ENCODE measurements at regions not wholly inside any gene's neighbourhood (a gene's known extent, or its start where the extent isn't known, plus 50 kb on each side); places are given as distances from the start of the nearest gene placed in this dataset.

GRCh38 chr9:99305124-99305523, 83.0 kb downstream of the SEC61B start:
- H3K27me3 ChIP-seq (replicated peaks; ENCODE audit: insufficient read depth, low read depth, low read length, poor library complexity), result no peaks in the 10 kb centered on the region
- H3K9me3 ChIP-seq (ENCODE audit: low read depth, low read length, poor library complexity, severe bottlenecking), result no peaks in the 10 kb centered on the region
- no peaks in the 10 kb centered on the region for H3K4me1 ChIP-seq (ENCODE audit: insufficient read depth, low read length, poor library complexity, severe bottlenecking)
- BruUV-seq (replicated peaks), result no TSS peak
- DNase-seq (ENCODE audit: low spot score), result no peak
- intact Hi-C loops (cut with micrococcal nuclease; ENCODE audit: unreplicated experiment), result no loop called here
- CTCF ChIA-PET, result no interaction called here
- no peak overlapping the region for H3K27ac ChIP-seq (ENCODE audit: low read depth, low read length, poor library complexity, severe bottlenecking)
- no peaks in the 10 kb centered on the region for H3K36me3 ChIP-seq (ENCODE audit: insufficient read depth, low read length, poor library complexity, severe bottlenecking)
- H3K4me3 ChIP-seq (ENCODE audit: low read depth, low read length, poor library complexity, severe bottlenecking), result no peak overlapping the region
- TF ChIP-seq, protein P1, sequence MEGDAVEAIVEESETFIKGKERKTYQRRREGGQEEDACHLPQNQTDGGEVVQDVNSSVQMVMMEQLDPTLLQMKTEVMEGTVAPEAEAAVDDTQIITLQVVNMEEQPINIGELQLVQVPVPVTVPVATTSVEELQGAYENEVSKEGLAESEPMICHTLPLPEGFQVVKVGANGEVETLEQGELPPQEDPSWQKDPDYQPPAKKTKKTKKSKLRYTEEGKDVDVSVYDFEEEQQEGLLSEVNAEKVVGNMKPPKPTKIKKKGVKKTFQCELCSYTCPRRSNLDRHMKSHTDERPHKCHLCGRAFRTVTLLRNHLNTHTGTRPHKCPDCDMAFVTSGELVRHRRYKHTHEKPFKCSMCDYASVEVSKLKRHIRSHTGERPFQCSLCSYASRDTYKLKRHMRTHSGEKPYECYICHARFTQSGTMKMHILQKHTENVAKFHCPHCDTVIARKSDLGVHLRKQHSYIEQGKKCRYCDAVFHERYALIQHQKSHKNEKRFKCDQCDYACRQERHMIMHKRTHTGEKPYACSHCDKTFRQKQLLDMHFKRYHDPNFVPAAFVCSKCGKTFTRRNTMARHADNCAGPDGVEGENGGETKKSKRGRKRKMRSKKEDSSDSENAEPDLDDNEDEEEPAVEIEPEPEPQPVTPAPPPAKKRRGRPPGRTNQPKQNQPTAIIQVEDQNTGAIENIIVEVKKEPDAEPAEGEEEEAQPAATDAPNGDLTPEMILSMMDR (conservative IDR thresholded peaks at IDR 0.05; ENCODE audit: low read depth, low read length), result no peak
- TF ChIP-seq EZH2 (IDR thresholded peaks at IDR 0.05; ENCODE audit: borderline replicate concordance, low read depth, low read length, poor library complexity, severe bottlenecking), result no peak
- POLR2A ChIA-PET (ENCODE audit: low non-redundant PET), result no interaction called here

DNA sequence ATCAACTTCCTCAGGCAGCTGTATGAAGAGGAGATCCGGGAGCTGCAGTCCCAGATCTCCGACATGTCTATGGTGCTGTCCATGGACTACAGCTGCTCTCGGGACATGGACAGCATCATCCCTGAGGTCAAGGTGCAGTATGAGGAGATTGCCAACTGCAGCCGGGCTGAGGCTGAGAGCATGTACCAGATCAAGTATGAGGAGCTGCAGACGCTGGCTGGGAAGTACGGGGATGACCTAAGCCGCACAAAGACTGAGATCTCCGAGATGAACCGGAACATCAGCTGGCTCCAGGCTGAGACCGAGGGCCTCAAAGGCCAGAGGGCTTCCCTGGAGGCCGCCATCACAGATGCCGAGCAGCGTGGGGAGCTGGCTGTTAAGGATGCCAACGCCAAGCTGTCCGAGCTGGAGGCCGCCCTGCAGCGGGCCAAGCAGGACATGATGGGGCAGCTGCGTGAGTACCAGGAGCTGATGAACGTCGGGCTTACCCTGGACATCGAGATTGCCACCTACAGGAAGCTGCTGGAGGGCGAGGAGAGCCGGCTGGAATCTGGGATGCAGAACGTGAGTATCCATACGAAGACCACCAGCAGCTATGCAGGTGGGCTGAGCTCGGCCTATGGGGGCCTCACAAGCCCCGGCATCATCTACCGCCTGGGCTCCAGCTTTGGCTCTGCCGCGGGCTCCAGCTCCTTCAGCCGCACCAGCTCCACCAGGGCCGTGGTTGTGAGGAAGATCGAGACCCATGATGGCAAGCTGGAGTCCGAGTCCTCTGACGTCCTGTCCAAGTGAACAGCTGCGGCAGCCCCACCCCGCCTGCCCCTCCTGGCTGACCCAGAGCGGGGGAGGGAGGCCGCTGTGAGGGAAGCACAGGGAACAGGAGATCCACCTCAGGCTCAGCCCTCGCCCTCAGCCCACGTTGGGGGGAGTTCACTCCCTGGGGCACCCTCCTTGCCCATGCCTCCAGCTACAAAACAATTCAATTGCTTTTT, 84.0 kb downstream of the SEC61B start:
- Histone ChIP-seq H3K4me3 (ENCODE audit: low read depth, low read length, poor library complexity, severe bottlenecking) (no peak overlapping the region), H3K9me3 (ENCODE audit: low read depth, low read length, poor library complexity, severe bottlenecking) (no peaks in the 10 kb centered on the region), H3K27me3 (replicated peaks; ENCODE audit: insufficient read depth, low read depth, low read length, poor library complexity) (no peaks in the 10 kb centered on the region), H3K36me3 (ENCODE audit: insufficient read depth, low read length, poor library complexity, severe bottlenecking) (no peaks in the 10 kb centered on the region), H3K4me1 (ENCODE audit: insufficient read depth, low read length, poor library complexity, severe bottlenecking) (no peaks in the 10 kb centered on the region), H3K27ac (ENCODE audit: low read depth, low read length, poor library complexity, severe bottlenecking) (no peak overlapping the region)
- intact Hi-C loops (cut with micrococcal nuclease; ENCODE audit: unreplicated experiment), result no loop called here
- ChIA-PET POLR2A (ENCODE audit: low non-redundant PET) (no interaction called here), CTCF (no interaction called here)
- BruUV-seq (replicated peaks), result no TSS peak
- TF ChIP-seq, protein P1 (conservative IDR thresholded peaks at IDR 0.05; ENCODE audit: low read depth, low read length), result no peak
- no peak for TF ChIP-seq EZH2 (IDR thresholded peaks at IDR 0.05; ENCODE audit: borderline replicate concordance, low read depth, low read length, poor library complexity, severe bottlenecking)
- no peak for DNase-seq (ENCODE audit: low spot score)

GRCh38 chr9:99307851-99308250, 85.8 kb downstream of the SEC61B start:
- intact Hi-C loops (cut with micrococcal nuclease; ENCODE audit: unreplicated experiment), result no loop called here
- Histone ChIP-seq H3K27ac (ENCODE audit: low read depth, low read length, poor library complexity, severe bottlenecking) (no peak overlapping the region), H3K4me3 (ENCODE audit: low read depth, low read length, poor library complexity, severe bottlenecking) (no peak overlapping the region), H3K9me3 (ENCODE audit: low read depth, low read length, poor library complexity, severe bottlenecking) (no peaks in the 10 kb centered on the region), H3K27me3 (replicated peaks; ENCODE audit: insufficient read depth, low read depth, low read length, poor library complexity) (no peaks in the 10 kb centered on the region), H3K4me1 (ENCODE audit: insufficient read depth, low read length, poor library complexity, severe bottlenecking) (no peaks in the 10 kb centered on the region), H3K36me3 (ENCODE audit: insufficient read depth, low read length, poor library complexity, severe bottlenecking) (no peaks in the 10 kb centered on the region)
- TF ChIP-seq EZH2 (IDR thresholded peaks at IDR 0.05; ENCODE audit: borderline replicate concordance, low read depth, low read length, poor library complexity, severe bottlenecking), result no peak
- TF ChIP-seq, protein P1 (conservative IDR thresholded peaks at IDR 0.05; ENCODE audit: low read depth, low read length), result no peak
- CTCF ChIA-PET, result no interaction called here
- no peak for DNase-seq (ENCODE audit: low spot score)
- no TSS peak for BruUV-seq (replicated peaks)
- POLR2A ChIA-PET (ENCODE audit: low non-redundant PET), result no interaction called here

All from A673 (cell line).